ENCODE measurements at regions not wholly inside any gene's neighbourhood (a gene's known extent, or its start where the extent isn't known, plus 50 kb on each side); places are given as distances from the start of the nearest gene placed in this dataset.

DNA sequence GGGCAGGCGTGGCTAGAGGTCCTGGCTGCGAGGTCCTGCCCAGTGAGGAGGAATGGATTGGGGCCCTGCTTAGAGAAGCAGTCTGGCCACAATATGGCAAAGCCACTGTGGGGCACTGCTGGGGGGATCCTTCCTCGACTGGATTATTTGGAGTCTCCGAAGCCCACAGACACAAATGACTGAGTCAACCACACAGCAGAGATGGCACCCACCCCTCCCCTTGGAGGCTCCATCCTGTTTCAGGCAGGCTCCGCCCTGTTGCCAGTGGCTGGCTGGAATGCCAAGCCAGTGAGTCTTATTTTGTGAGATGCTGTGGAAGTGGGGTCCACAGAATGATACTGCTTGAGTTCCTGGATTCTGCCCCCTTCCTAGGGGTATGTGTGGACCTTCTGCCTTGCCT, 363.9 kb downstream of the PPP1R2C start:
- Histone ChIP-seq H4K20me1 (ENCODE audit: insufficient read depth, low read length) (no peaks in the 10 kb centered on the region), H3K9me3 (ENCODE audit: low read depth, low read length) (no peaks in the 10 kb centered on the region), H3K79me2 (ENCODE audit: insufficient read depth, low read length) (no peaks in the 10 kb centered on the region), H3K4me2 (ENCODE audit: insufficient read depth, low read length) (no peak overlapping the region), H3K27ac (ENCODE audit: low read depth, low read length) (no peak overlapping the region), H3K4me3 (ENCODE audit: insufficient read depth, low read length) (no peak overlapping the region), H3K27me3 (ENCODE audit: insufficient read depth, low read length) (no peaks in the 10 kb centered on the region), H2AFZ (ENCODE audit: low read length) (no peak overlapping the region), H3K36me3 (ENCODE audit: insufficient read depth, low read length) (no peaks in the 10 kb centered on the region), H3K4me1 (ENCODE audit: insufficient read depth, low read length) (no peaks in the 10 kb centered on the region)
- no peak for TF ChIP-seq CTCF (IDR thresholded peaks at IDR 0.05; ENCODE audit: extremely low read depth, low read depth, low read length)
- DNase-seq (ENCODE audit: insufficient read length, low spot score, missing footprints) = peak; percentile 10

DNA sequence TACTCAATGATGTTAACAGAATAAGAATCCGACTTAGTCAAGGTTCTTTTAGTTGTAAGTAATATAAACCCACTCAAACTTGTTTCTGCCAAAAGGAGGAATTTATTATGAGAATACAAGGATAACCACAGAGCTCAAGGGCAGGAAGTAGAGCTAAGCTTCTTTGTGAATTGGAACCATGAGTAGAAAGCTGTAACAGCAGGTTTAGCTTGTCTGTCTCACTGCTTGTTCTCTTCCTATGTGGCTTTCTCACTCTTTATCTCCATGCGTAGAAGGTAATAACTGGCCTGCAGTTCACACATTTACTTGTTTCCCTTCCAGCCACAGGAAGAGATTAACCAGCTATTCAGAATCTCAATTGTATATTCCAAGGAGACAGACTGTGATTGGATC, 378.3 kb downstream of the PPP1R2C start:
- no peak overlapping the region for H2AFZ ChIP-seq (ENCODE audit: low read length)
- DNase-seq (ENCODE audit: insufficient read length, low spot score, missing footprints) = no peak
- H3K27me3 ChIP-seq (ENCODE audit: insufficient read depth, low read length) = peaks cover 3% of the 10 kb centered on the region
- H3K36me3 ChIP-seq (ENCODE audit: insufficient read depth, low read length) = no peaks in the 10 kb centered on the region
- no peaks in the 10 kb centered on the region for H3K79me2 ChIP-seq (ENCODE audit: insufficient read depth, low read length)
- no peak overlapping the region for H3K4me3 ChIP-seq (ENCODE audit: insufficient read depth, low read length)
- no peak for TF ChIP-seq CTCF (IDR thresholded peaks at IDR 0.05; ENCODE audit: extremely low read depth, low read depth, low read length)
- H3K4me1 ChIP-seq (ENCODE audit: insufficient read depth, low read length) = no peaks in the 10 kb centered on the region
- no peaks in the 10 kb centered on the region for H3K9me3 ChIP-seq (ENCODE audit: low read depth, low read length)
- H3K27ac ChIP-seq (ENCODE audit: low read depth, low read length) = no peak overlapping the region
- H4K20me1 ChIP-seq (ENCODE audit: insufficient read depth, low read length) = no peaks in the 10 kb centered on the region
- H3K4me2 ChIP-seq (ENCODE audit: insufficient read depth, low read length) = no peak overlapping the region

- H3K9me3 ChIP-seq (ENCODE audit: low read depth, low read length) = no peaks in the 10 kb centered on the region
- H4K20me1 ChIP-seq (ENCODE audit: insufficient read depth, low read length) = no peaks in the 10 kb centered on the region
- H3K4me1 ChIP-seq (ENCODE audit: insufficient read depth, low read length) = no peaks in the 10 kb centered on the region
- H3K27ac ChIP-seq (ENCODE audit: low read depth, low read length) = no peak overlapping the region
- H3K79me2 ChIP-seq (ENCODE audit: insufficient read depth, low read length) = no peaks in the 10 kb centered on the region
- no peak overlapping the region for H3K4me3 ChIP-seq (ENCODE audit: insufficient read depth, low read length)
- no peak for TF ChIP-seq CTCF (IDR thresholded peaks at IDR 0.05; ENCODE audit: extremely low read depth, low read depth, low read length)
- H3K36me3 ChIP-seq (ENCODE audit: insufficient read depth, low read length) = no peaks in the 10 kb centered on the region
- H3K4me2 ChIP-seq (ENCODE audit: insufficient read depth, low read length) = no peak overlapping the region
- H3K27me3 ChIP-seq (ENCODE audit: insufficient read depth, low read length) = peaks cover 3% of the 10 kb centered on the region
- DNase-seq (ENCODE audit: insufficient read length, low spot score, missing footprints) = no peak
- no peak overlapping the region for H2AFZ ChIP-seq (ENCODE audit: low read length)
Observed at GRCh38 chrX:42398967-42399631, 378.9 kb downstream of the PPP1R2C start.

DNA sequence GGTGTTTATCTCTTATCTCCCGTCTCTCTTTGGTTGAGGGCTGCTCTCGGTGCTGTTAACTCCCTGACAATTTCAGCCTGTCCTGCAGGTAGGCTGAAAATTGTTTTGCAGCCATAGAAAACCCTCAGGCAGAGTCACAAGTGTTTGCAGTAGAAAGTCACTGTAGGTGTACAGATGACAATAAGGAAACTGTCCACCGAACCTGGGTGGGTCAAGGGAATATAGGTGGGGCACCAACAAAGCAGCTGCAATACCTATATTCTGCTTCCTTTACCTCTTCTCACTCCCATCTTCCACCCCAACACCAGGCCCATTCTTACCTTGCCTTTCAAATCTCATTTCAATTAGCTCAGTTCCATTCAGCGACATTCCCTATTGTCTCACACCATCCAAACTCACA, 381.8 kb downstream of the PPP1R2C start:
- Histone ChIP-seq H3K27ac (ENCODE audit: low read depth, low read length) (no peak overlapping the region), H3K4me3 (ENCODE audit: insufficient read depth, low read length) (no peak overlapping the region), H3K4me1 (ENCODE audit: insufficient read depth, low read length) (no peaks in the 10 kb centered on the region), H3K27me3 (ENCODE audit: insufficient read depth, low read length) (peaks cover 3% of the 10 kb centered on the region), H4K20me1 (ENCODE audit: insufficient read depth, low read length) (no peaks in the 10 kb centered on the region), H3K9me3 (ENCODE audit: low read depth, low read length) (no peaks in the 10 kb centered on the region), H2AFZ (ENCODE audit: low read length) (no peak overlapping the region), H3K36me3 (ENCODE audit: insufficient read depth, low read length) (no peaks in the 10 kb centered on the region), H3K79me2 (ENCODE audit: insufficient read depth, low read length) (no peaks in the 10 kb centered on the region), H3K4me2 (ENCODE audit: insufficient read depth, low read length) (no peak overlapping the region)
- TF ChIP-seq CTCF (IDR thresholded peaks at IDR 0.05; ENCODE audit: extremely low read depth, low read depth, low read length) = no peak
- DNase-seq (ENCODE audit: insufficient read length, low spot score, missing footprints) = no peak

All from osteoblast (primary cell).